HG02981 (cell line): ENCODE measurements at regions not wholly inside any gene's neighbourhood (a gene's known extent, or its start where the extent isn't known, plus 50 kb on each side); places are given as distances from the start of the nearest gene placed in this dataset.

Experiments
- ATAC-seq: cut with Tn5 transposase; IDR thresholded peaks from one replicate; pipeline ENCODE4 v1.9.1; 2021; ENCODE audit warnings: mild to moderate bottlenecking, moderate library complexity; ENCODE audit not compliant: unreplicated experiment

DNA sequence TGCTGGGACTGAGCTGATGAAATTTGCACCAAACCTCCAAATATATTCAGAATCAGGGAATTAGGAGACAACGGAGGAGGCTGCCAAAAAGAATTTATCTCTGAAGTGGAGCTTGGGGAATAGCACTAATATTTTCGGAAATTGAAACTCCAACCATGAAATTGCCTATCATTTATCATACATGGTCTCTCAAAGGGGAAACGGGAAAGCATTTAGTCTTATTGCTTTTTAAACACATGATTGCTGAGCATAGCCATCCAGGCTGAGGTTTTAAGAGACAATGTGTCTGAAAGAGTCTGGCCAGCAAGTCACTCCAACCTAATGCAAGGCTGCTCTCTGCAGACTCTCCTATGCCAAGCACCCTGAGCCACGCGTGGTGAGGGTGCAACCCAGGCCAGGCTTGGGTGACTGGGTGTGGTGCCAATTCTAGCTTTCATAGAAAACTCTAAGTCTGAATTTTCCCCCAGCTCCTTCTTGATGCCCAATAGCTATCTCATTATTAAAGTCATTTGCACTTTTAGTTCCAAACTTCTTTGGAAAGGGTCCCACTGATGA, 200.2 kb downstream of the RPLP1 start:
- no peak for ATAC-seq

DNA sequence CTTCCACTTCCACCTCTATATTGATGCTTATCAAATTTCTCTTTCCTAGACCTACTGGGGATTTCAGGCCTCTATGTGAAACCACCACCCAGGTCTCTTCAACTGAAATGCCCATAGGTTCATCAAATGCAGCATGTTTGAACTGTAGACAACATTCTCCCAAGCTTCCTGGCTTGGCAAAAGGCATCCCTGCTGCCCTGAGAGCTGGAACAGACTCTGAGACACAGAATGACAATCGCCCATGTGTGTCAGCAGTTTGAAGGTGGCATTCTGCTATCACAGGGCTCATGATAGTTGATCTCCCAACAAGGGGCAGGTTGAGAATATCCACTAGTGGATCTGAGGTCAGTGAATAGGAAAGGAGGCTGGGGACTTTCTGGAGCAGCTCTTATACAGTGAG, 200.7 kb downstream of the RPLP1 start:
- no peak for ATAC-seq

DNA sequence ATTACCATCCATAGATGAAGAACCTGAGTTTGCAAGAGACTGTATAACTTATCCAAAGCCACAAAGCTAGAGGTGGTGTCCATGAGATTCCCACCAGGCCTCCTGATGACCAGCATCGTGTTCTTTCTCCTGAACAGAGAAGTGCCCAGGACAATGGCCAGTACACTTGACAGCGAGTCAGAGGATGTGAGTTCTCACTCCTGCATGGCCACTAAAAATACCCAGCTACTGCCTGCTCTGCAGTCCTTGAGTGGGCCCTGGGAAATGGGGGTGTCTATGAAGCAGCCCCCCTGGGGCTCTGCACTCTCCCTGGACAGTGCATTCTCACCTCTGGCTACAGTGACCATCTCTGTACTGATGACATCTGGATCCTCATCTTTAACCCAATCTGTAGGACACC, 201.2 kb downstream of the RPLP1 start:
- ATAC-seq = no peak

DNA sequence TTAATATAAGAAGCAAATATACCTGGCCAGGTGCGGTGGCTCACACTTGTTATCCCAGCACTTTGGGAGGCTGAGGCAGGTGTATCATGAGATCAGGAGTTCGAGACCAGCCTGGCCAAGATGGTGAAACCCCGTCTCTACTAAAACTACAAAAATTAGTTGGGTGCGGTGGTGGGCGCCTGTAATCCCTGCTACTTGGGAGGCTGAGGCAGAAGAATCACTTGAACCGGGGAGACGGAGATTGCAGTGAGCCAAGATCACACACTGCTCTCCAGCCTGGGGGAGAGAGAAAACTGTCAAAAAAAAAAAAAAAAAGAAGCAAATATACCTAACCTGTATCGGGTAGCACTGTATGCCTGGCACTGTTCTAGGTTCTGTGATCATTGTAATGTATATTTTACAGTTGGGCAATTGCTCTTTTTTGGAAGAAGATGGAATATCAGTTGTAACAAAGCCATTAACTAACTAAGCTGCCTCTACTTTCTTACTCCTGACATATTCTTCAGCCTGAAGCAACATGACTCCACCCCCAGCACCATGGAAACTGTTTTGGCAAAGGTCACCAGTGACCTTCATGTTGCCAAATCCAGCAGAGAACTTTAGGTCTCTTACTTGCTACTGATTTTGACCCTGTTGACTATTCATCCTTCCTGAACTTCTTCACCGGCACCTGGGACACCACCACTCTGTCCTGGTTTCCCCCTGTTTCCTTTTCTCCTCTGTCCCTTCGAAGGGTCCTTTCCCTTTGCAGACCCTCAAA, 203.8 kb downstream of the RPLP1 start:
- ATAC-seq = no peak

DNA sequence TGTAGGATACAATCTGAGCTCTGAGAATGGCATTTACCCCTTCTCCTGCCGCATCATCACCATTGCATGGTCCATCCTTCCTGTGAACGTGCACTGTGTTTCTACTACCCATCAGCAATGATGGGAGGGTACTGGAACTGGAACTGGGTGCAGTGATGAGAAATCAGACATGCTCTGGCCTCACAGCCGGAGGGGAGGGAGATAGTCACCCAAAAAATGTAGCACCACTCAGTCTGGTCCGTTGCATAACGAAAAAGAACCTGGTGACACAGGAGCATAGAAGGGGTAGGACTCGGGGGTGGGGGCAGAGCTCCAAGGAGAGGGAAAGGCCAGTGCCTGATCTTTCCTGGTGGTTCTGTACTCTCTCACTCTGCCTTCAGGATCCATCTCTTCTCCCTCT, 205.0 kb downstream of the RPLP1 start:
- ATAC-seq = no peak

DNA sequence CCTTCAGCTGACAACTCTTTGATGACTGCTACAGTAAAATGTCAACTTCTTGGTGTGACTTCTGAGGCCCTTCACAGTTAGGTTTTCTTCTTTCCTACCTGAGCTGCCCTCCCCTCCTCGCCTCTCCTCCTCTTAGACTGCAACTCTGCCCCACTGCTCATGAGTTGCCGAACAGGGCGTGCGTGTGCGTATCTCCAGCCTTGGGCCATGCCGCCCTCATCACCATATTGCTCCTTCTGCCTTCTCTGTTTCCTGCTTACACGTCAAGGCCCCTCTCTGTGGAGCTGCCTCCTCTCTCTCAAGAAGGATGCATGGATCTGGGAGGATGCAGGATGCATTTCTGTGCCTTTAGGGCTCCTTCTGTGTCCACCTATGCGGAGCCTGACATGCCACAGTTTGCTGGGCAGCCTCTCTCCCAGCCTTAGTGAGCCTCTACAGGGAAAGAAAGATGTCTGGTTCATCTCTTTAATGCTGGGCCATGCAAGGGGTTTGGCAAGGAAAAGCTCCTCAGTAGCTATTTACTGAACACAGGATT, 205.9 kb downstream of the RPLP1 start:
- no peak for ATAC-seq

DNA sequence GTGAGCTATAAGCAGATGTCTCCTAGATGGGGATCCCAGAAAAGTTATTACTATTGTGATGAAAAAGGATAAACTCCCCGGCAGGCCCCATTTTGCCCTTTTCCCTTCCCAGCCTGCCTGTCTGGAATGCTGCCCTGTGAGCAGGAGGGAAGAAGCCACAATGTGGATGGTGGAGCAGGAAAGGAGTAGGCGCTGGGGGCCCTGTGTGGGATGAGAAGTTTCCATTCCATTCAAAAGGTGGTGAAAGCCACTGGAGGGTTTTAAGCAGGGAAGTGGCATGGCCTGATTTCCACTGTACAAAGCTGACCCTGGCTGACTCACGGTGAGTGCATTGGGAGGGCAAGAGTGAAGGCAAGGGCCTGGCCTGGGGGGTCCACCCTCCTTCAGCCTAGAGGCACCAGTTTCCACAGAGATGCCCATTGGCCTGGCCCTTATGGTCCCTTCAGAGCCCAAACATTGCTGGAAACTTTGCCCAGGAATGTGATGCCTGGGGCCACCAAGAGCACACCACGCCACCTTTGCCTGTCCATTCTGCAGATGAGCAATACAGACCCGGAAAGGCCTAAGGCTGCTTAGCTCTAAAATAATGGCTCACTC, 206.9 kb downstream of the RPLP1 start:
- no peak for ATAC-seq

DNA sequence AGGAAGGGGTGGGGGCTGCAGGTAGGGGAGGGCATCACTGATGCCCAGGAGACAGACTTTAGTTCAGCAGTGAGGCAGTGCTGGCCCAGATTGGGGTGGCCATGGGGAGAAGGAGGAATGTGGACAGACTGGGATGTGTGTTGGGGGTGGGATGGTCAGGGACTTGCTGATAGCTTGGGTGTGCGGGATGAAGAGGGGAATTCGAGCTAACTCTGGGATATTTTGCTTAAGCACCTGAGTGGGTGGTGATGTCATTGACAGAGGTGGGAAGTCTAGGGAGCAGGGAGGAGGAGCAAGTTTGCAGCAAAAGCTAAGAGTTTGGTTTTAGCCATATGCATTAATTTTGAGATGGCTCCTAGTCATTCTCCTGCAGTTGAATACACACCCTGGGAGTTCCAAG, 207.5 kb downstream of the RPLP1 start:
- ATAC-seq = no peak

DNA sequence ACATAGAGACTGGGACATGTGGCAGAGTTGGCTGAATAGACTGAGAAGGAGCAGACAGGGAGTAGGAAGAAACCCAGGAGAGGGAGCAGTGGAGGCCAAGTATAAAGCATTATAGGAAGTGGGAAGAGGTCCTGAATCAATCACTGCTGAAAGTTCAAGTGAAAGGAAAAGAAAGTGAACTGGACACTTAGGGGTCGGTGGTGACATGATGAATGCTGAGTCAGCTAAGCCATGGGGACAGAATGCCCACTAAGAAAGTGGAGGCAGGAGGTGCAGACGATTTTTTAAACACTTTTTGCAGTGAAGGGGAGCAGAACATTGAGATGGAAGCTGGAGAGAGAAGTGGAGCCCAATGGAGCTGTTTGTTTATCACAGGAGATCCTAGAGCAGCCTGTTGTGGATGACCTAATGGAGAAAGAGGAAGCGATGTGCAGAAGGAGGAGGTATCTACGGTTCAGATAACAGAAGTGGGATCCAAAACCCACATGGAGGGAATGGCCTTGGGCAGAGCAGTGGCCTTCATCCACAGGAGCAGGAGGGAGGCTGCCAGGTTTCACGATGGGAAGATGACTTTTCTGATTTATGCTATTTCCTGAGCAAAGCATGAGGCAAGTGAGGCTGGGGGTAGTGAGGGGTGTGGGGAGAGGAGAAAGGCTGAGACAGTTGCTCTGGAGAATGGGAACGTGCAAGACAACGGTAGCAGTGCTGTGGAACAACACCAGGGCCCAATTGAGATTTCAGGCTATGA, 208.2 kb downstream of the RPLP1 start:
- ATAC-seq = no peak

DNA sequence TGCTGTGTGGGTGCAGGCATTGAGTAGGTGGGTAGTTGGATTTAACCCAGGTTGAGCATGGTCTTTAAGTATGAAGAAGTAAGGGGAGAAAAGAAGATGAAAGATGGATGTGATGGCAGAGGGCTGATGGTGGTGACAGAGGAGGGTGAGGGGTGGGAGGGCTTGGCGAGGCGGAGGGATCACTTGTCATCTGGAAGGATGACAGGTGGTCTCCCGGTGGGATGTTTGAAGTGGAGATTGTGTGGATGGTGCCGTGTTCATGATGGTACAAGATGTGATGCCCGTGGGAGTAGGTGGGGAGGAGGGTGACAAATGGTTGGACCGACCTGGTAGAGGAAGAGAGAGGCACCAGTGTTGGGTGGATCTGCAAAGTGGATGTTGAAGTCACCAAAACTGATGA, 208.8 kb downstream of the RPLP1 start:
- no peak for ATAC-seq

DNA sequence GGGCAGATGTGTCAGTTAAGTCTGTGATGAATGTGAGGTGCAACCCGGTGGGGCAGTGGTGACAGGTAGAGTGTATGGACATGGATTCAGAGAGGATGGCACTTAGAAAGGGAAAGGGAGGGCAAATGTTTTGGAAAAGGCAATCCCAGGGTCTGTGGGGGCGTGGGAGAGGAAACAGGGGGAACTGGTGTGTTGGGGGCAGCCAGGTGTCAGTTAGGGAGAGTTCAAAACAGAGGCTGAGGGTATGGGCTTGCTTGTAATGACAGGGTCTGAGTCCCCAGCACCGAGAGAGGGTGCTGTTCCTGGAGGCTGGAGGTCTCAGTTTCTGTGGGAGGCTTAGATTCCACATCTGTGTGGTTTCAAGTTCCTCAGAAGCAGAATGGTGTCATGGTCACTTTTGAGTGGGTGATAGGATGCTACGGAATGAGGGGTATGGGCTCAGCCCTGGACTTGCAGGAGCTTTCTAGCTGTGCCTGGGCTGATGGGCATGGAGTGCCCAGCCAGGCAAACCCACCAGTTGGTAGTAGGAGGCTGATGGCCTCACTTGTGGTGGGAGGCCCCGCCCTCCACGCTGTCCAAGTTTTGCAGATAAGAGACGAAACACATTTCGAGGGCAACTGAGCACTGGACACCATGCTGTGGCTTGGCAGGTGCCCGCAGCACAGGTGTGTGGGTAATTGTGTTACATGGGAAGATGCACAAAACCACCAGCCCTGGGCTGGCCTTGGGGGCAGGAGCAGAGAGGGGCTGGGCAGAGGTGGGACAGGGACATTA, 209.4 kb downstream of the RPLP1 start:
- no peak for ATAC-seq

DNA sequence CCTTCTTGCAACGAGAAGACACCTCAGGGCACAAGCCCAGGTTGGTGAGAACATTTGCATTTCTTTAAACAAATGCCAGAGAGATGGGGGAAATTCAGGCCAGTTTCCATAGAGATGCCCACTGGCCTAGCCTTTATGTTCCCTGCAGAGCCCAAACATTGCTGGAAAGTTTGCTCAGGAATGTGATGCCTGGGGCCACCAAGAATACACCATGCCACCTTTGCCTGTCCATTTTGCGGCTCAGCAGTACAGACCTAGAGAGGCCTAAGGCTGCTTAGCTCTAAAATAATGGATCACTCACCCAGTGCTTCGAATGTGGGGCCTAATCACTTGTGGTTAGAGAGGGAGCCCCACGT, 210.0 kb downstream of the RPLP1 start:
- no peak for ATAC-seq

DNA sequence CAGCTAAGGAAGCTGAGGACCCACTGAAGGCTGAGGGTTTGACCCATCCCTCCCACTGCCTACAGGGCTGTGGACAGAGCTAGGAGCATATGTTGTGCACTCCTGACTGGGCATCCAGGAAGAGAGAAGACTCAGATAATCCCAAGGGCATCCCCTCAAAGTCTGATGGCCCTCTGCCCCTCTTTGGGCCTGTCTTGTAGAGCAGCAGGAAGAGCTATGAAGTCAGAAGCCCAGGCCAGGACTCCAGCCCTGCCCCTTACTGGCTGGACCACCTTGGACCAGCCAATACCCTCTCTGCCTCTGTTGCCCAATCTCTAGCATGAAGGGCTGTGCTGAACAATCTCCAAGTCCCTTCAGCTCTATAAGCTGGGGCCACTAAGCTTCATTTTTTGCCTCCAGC, 210.8 kb downstream of the RPLP1 start:
- no peak for ATAC-seq

DNA sequence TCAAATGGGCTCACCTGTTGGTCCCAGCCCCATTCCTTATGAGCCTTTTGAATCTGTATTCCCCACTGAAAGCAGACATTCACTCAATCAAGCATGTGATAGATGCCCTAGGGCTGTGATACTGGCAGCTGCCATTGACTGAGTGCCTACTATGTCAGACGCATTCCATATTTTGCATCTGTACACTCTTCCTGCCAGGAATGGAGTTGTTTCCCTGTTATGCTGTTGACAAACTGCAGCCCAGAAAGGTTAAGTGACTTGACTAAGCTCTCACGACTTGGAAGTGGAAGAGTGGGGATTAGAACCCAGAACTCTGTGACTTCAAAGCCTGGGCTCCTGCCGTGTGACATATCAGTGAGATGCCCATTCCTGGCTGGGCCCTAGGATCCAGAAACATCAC, 211.4 kb downstream of the RPLP1 start:
- ATAC-seq = no peak

DNA sequence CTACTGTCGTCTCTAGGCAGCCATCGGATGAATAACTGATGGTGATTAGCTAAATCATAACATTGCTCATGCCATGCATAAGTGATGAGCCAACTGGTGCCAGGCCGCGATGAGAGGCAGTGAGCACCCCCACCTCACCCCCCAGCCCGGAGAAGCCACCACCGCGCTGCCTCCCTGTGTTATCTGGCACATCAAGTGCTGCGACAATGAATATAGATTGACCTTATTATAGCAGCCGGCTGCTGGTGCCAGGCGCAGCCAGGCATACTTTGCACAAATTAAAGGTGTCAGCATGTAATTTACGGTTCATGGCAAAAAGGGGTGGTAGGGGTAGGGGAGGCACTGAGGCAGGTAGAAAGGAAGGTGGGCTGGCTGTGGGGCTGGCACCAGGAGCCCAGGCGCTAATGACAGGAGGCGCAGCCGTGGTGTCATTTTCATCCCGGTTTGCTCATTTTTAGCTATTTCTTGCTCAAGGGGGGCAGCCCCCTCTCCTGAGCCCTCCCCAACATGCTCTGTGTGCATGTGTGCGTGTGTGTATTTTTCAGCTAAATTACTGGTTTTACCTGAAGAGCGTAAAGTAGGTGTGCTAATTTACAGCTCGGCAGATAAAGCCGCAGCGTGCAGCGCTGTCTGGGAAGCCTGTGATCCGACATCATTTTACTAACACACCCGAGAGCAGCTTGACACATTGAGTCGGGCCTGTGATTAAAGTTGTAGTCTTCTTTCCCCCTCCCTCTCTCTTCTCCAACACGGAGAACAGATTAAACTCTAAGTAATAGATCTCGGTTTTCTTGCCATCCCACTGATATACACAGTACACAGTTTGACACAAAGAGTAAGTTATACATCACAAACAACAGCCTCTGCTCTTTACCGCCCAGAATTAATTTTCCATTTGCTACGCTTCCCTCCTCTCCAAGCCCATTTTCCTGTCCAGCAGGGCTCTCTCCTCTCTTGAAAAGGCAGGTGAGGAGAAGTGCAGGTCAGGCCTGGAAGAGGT, 212.3 kb downstream of the RPLP1 start:
- no peak for ATAC-seq

DNA sequence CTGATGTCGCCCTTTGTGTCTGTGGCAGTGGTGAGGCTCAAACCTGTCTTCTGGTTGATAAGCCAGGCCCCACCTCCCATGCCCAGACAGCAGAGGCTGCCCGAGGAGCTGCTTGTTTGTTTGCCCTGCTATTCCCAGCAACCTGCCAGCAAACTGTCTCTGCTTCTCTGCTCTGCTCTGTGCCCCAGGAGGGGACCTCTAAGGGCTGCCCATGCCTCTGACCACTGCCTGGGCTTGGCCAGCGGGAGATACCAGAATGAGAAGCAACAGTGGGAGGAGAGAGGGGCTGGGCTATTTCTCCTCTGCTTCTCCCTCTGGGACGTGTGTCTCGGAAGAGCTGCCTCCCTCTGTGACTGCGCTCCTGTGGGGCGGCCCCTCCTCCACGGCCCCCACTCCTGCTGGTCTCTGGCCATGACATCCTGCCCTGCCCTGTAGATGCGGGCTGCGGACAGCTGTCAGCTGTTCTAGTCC, 213.1 kb downstream of the RPLP1 start:
- ATAC-seq = no peak

DNA sequence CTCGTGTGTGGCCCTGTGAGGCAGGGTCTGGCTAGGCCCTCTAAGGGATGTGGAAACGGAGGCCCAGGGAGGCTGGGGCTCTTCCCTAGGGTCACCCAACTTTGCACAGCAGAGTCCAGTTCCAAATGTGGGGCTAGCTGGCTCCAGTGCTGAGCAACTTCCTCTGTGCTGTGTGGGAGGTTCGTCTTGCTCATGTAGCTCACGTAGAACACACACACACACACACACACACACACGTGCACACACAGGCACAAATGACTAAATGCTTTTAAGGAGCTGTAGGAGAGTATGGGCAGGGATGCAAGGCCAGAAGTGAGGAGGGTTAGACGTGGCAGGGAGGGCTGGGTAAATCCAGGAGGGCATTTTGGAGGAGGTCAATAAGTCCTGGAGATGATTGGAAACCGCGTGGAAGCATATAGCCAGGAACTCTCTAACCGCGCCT, 213.8 kb downstream of the RPLP1 start:
- ATAC-seq = no peak

DNA sequence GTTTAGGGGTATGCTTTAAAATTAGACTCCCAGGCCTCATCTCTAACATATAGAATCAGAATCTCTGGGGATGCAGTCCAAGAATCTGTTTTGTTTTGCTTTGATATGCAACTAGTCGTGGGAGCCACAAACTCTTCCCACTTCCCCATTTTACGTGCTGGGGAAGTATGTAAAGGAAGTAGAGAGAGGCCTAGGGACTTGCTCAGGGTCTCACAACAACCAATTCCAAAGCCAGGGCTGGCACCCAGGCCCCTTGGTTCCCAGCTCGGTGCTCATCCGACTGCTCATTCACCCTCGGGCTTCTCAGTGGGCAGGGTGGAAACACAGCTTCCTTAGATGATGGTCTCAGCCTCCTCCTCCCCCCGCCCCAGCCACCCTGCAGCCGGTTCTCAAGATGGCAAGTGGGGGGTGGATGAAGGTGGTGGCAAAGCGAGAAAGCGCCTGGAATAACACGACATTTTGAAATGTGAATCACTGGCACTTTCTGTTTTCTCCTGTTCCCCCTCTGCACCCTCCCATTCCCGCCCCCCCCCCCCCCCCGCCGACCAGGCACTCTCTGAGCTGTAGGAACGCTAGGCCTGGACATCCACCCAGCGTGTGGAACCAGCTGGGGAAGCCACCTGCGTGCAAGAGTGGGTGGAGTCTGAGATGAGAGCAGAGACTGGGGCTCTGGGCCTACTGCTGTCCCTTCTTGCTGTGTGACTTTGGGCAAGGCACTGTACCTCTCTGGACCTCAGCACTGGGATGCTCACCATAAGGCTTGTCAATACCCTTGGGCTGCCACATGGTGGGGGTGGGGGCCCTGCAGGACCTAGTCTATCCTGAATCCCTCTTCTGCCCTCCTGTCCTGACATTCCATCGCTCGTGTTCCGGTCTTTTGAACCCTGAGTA, 214.5 kb downstream of the RPLP1 start:
- peak; percentile 43 for ATAC-seq
